IPS-15b (cell line): ENCODE measurements at regions not wholly inside any gene's neighbourhood (a gene's known extent, or its start where the extent isn't known, plus 50 kb on each side); places are given as distances from the start of the nearest gene placed in this dataset.

ENCODE experiments used
- H3K27me3 ChIP-seq: one replicate; pipeline ENCODE4 v1.6.1; 2013; ENCODE audit warnings: low read length; ENCODE audit not compliant: control insufficient read depth, insufficient read depth
- H3K36me3 ChIP-seq: one replicate; pipeline ENCODE4 v1.6.1; 2013; ENCODE audit warnings: low read length; ENCODE audit not compliant: control insufficient read depth, insufficient read depth
- H3K4me1 ChIP-seq: one replicate; pipeline ENCODE4 v1.6.1; 2013; ENCODE audit warnings: mild to moderate bottlenecking, low read length; ENCODE audit not compliant: control insufficient read depth, insufficient read depth
- H3K4me3 ChIP-seq: one replicate; pipeline ENCODE4 v1.5.1; 2013; ENCODE audit warnings: low read depth, low read length
- H3K9ac ChIP-seq: one replicate; pipeline ENCODE4 v1.6.1; 2013; ENCODE audit warnings: low read depth, mild to moderate bottlenecking, low read length
- H3K9me3 ChIP-seq: one replicate; pipeline ENCODE4 v1.6.1; 2013; ENCODE audit warnings: mild to moderate bottlenecking, low read length; ENCODE audit not compliant: control insufficient read depth, insufficient read depth

DNA sequence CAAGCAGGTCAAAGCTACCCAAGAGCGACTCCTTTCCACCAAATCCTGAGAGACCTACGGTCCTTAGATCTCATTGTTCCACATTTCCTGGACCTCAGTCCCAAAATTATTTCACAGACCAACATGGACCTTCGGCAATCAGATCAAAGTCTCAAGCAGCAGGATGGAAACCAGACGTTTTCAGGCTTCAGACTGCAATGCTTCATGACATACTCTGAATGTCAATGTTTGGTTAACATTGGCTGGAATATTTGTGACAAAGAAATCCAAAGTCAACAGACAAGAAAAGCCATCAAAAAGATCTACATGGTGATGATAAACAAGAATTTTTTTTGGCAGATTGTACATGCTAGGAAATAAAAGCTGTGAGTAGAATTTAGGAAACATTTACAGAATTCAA, 1057.3 kb downstream of the ADGRL2 start:
- Histone ChIP-seq H3K4me3 (no peak overlapping the region), H3K9me3 (no peaks in the 10 kb centered on the region), H3K9ac (no peak overlapping the region), H3K4me1 (peaks cover 3% of the 10 kb centered on the region), H3K27me3 (no peaks in the 10 kb centered on the region), H3K36me3 (no peaks in the 10 kb centered on the region)

DNA sequence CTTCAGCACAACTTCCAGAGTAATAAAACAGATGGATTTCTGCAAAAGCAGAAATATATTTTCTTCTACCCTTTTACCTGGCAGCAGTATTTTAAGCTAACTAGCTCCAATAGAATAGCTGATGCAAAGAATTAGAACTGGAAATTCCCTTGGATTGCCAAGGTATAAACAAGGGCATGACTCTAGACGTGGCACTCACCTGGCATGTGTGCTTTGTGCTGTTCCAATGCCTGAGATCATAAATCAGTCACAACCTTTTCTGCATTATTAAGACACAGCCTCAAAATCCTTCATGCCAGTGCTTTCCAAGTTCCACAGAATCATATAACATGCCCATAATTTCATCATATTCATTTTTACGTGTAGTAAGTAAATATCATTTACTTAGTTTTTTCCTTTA, 1048.7 kb downstream of the ADGRL2 start:
- Histone ChIP-seq H3K9me3 (no peaks in the 10 kb centered on the region), H3K27me3 (no peaks in the 10 kb centered on the region), H3K36me3 (no peaks in the 10 kb centered on the region), H3K4me1 (peaks cover 31% of the 10 kb centered on the region), H3K4me3 (no peak overlapping the region), H3K9ac (no peak overlapping the region)

DNA sequence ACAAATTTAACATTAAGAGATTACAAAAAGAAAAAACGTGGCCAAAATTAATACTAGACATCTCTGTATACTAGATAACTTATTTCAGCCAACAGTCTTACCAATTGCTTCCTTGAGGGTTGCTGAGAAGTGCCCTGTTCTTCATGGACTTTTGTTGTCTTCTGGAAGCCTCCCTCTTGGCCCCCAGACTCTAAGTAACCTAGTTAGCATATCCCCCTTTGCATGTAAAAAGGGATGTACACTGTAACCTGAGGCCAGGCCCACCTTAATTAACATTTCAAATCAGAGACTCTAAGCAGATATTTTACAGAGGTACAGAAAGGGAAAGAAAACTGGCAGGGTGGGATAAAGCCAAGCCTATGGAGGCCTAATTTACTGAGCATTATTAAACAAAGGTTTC, 1047.3 kb downstream of the ADGRL2 start:
- Histone ChIP-seq H3K9ac (no peak overlapping the region), H3K27me3 (no peaks in the 10 kb centered on the region), H3K4me1 (peaks cover 38% of the 10 kb centered on the region), H3K36me3 (no peaks in the 10 kb centered on the region), H3K4me3 (peak overlapping the region; percentile 52), H3K9me3 (no peaks in the 10 kb centered on the region)

DNA sequence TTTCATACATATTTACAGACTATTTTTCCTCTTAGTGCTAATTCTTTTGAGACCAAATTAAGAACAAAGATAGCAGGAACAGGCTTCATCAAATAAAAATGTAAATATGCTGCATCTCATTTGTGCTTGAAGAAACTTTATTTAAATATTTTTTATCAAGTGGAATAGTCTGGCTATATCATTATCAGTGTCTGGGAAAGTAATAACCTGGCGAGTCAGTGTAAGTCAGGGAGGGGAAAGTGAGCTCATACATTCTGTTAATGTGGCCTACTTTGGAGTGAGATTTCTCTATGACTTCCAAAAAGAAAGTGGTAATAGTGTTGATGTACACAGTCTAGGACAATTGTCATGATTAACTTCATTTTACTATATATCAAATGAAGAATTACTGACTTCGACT, 1045.1 kb downstream of the ADGRL2 start:
- H3K36me3 ChIP-seq, result no peaks in the 10 kb centered on the region
- H3K9me3 ChIP-seq, result no peaks in the 10 kb centered on the region
- H3K4me1 ChIP-seq, result peaks cover 38% of the 10 kb centered on the region
- H3K9ac ChIP-seq, result no peak overlapping the region
- no peaks in the 10 kb centered on the region for H3K27me3 ChIP-seq
- no peak overlapping the region for H3K4me3 ChIP-seq

DNA sequence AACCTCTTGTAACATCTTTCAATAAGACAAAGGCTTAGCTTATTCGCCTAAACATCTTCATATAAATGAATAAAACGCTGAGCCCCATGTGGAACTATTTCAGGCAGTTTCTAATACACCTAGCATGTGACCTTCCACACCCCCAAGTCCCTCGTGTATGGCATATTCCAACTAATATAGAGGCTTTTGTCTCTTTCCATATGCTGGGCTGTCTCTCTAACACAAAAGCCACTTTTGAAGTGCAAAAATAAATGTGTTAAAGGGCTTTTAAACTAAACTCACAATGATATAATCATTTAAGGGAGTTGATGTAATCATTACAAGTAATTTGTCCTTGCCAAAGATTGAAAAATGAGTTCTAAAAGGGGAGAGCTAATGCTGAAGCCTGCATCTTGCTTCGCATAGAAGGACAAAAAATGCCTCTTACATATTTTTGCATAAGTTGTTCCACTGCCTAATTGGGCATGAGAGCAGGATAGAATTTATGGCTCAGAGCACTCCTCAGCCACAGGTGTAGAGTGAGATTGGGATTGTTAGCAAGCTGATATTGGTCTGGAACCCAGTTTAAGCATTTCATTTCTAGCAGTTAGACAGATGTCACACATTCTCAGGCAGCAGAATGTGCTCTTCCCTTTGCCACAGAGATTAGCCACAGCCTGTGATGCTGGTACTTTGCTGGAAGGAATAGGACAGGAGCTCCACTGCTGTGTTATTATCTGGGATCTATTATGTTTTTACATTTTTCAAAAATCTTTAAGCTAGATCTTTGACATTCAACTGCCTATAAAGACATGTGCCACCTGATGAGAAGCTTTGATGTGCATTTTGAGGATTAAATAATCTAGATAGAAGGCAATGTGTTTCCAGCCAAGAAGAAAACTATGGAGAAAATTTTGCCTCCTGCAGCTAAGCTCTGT, 1044.4 kb downstream of the ADGRL2 start:
- Histone ChIP-seq H3K9ac (no peak overlapping the region), H3K36me3 (no peaks in the 10 kb centered on the region), H3K4me1 (peaks cover 38% of the 10 kb centered on the region), H3K27me3 (no peaks in the 10 kb centered on the region), H3K9me3 (no peaks in the 10 kb centered on the region), H3K4me3 (no peak overlapping the region)

DNA sequence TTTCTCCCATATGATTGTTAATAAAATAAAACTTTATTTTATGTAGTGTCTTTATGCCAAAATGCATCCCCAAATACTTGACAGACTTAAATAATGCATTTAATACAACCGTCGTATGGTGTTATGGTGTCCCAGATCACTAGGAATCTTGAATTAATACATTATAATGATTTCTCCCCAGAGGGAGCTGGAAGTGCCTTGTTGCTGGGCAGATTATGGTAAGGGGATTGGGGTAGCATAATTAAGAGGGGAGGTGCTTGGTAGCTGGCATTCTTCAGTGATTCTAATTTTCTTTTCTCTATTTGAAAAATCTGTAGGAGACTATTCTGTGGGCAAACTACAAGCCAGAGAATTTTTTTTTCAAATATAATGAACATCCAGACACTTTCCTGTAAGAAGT, 1043.7 kb downstream of the ADGRL2 start:
- H3K4me1 ChIP-seq, result peaks cover 41% of the 10 kb centered on the region
- H3K36me3 ChIP-seq, result no peaks in the 10 kb centered on the region
- H3K9me3 ChIP-seq, result no peaks in the 10 kb centered on the region
- H3K27me3 ChIP-seq, result no peaks in the 10 kb centered on the region
- no peak overlapping the region for H3K9ac ChIP-seq
- H3K4me3 ChIP-seq, result no peak overlapping the region

DNA sequence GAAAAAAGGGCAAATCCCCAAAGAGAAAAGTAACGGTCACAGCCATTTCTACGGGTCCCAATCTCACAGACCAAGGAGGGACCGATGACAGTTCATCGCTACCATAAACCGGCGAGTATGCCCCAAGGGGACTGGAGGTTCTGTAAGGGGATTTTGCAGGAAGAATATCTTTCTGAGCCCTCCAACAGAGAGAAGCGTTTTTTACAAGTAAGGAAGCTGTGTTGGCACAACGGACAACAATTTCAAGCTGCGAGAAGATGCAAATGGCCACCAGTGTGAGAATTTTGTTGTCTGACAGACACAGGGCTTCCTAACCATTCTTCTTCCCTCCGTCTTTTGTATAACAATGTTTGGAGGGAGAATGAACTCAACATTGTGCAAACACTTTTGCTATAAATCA, 1043.1 kb downstream of the ADGRL2 start:
- H3K4me1 ChIP-seq, result peaks cover 42% of the 10 kb centered on the region

DNA sequence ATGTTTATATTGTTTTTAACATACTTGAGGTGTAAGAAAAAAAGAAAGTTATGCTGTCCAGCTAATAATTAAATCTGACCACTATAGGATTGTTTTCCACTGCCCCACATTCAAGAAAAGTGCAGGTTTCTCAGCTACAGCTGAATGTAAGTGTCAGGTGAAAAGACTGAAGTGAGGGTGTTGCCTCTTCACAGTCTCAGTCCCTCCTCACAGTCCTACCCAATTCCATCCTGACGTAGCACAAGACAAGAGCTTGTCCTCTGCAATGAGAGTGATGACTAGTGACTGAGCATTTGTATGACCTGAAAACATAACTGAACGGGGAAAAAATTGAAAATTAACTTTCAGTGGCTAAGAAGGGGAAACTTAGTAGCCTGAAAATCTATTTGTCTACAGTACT, 1039.5 kb downstream of the ADGRL2 start:
- H3K9me3 ChIP-seq, result no peaks in the 10 kb centered on the region
- no peaks in the 10 kb centered on the region for H3K27me3 ChIP-seq
- H3K36me3 ChIP-seq, result no peaks in the 10 kb centered on the region
- no peak overlapping the region for H3K4me3 ChIP-seq
- peaks cover 42% of the 10 kb centered on the region for H3K4me1 ChIP-seq
- H3K9ac ChIP-seq, result no peak overlapping the region

More for the DNA sequence above, 1043.1 kb downstream of the ADGRL2 start:
- no peaks in the 10 kb centered on the region for H3K36me3 ChIP-seq
- no peak overlapping the region for H3K9ac ChIP-seq
- H3K9me3 ChIP-seq, result no peaks in the 10 kb centered on the region
- no peak overlapping the region for H3K4me3 ChIP-seq
- H3K27me3 ChIP-seq, result no peaks in the 10 kb centered on the region

DNA sequence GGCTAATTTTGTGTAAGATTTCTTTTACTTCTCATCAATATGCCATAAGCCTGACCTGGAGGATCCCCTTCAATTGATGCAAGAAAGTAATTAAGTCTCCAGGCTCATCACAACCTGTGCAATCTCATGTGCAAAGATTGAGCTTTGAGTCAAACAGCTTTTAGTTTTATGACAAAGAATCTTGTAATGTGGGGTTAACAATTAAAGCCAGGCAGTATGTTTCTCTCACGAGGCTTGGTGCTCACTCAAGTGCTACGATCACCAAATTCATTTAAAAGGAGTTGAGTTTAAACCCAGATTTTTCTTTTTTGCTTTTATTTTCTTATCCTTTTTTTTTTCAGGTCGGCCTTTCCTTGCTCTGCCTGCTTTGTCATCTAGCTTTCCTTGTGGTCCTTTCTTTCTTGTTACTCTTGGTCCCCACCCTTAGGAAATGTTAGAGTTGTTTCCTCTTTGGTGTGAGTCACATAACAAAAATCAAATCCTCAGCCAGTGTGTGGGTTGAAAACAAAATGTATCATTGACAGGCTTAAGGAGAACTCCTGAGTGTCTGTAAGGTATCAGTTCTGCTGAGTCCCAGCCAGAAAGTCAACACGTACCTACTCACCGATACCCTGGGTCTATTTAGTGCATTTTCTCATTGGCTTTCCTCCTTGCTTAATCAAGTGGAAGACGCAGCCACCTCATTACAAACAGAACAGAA, 1037.2 kb downstream of the ADGRL2 start:
- Histone ChIP-seq H3K9me3 (no peaks in the 10 kb centered on the region), H3K4me1 (peaks cover 28% of the 10 kb centered on the region), H3K9ac (no peak overlapping the region), H3K36me3 (no peaks in the 10 kb centered on the region), H3K4me3 (no peak overlapping the region), H3K27me3 (no peaks in the 10 kb centered on the region)

DNA sequence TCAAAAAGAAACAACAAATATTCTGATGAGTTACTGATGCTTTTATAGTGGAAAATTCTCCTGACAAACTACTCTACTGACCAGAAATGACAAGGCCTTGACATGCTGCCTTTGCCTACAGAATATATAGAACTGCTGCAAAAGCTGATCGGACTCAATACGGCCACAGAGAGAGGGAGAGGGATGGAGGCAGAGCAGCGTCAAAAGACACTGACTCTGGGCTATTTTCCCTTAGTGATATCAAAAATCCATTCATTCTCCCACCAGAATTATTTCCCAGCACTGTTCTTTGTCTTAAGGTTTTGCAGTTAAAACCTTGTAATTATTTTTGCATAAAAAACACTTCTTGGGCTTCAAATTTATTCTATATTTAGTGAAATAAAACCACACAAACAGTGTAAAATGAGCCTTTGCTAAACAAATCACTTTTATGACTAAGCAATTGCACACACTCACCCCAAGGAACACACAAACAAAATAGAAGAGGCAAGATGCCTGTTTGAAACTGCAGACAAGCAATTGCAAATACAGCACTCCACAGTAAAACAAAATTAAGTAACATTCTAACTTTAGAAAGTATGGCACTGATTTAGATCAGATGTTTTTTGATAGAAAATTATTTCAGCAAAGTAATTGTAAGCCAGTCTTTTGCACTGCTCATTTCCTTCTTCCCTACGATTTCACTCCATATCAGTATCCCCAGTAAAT, 1036.4 kb downstream of the ADGRL2 start:
- H3K9ac ChIP-seq, result no peak overlapping the region
- peaks cover 28% of the 10 kb centered on the region for H3K4me1 ChIP-seq
- no peaks in the 10 kb centered on the region for H3K27me3 ChIP-seq
- H3K9me3 ChIP-seq, result no peaks in the 10 kb centered on the region
- H3K36me3 ChIP-seq, result no peaks in the 10 kb centered on the region
- H3K4me3 ChIP-seq, result no peak overlapping the region

DNA sequence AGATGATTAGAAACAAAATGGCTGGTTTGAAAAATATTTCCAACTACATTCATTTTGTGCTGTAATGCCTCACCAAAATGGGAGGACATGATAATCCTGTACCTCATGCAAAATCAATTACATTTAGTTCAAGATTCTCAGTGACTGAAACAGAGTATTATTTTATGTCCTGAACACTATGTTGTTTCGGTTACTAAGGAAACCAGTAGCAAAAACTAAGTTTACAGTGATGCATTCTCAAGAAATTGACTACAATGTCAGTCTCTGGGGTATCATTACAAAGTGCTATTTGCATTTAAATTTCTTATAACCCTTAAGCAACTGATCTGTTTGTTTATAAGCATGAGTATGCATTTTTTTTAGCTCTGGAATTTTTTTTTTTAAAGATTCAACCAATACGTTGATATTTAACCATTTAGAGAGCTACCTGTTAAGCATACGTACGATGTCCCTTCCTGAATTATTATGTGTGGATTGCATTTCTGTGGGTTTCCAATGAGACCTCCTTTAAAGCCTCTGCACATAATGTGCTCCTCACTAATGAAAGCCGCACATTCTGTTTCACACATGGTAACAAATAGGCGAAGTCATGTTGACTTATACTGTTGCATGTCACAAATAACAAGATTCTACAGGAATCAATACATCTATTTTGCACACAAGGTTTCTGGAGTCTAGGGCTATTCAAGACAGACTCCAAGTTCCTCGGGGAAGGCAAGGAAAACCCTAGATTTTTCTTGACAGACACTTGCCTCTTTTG, 1035.7 kb downstream of the ADGRL2 start:
- H3K9me3 ChIP-seq, result no peaks in the 10 kb centered on the region
- no peaks in the 10 kb centered on the region for H3K36me3 ChIP-seq
- no peaks in the 10 kb centered on the region for H3K27me3 ChIP-seq
- no peak overlapping the region for H3K9ac ChIP-seq
- peaks cover 28% of the 10 kb centered on the region for H3K4me1 ChIP-seq
- H3K4me3 ChIP-seq, result no peak overlapping the region
